GM12878 (cell line): ENCODE measurements at regions not wholly inside any gene's neighbourhood (a gene's known extent, or its start where the extent isn't known, plus 50 kb on each side); places are given as distances from the start of the nearest gene placed in this dataset.

Source experiments
- ATAC-seq: fragments of 200-7000 bp; cut with Tn5 transposase; 3 replicates; pipeline ENCODE4 v1.9.1; 2020; ENCODE audit warnings: mild to moderate bottlenecking, moderate library complexity
- BruUV-seq: library from RNA; stranded (reverse); fragments of 400-500 nt; replicated peaks from 2 replicates; lab custom pipeline; 2021; lab: Mats Ljungman, UMichigan
- CTCF ChIA-PET: fragments of 300-600 bp; sonication (Branson Sonifier 250); formaldehyde crosslinking; extraction: SDS; loops from one replicate; lab custom pipeline; 2021; ENCODE audit warnings: inconsistent platforms; lab: Yijun Ruan, JAX
- POLR2A ChIA-PET: fragments of 350-600 bp; formaldehyde crosslinking; extraction: SDS; loops from one replicate; lab custom pipeline; 2021; ENCODE audit warnings: inconsistent platforms; lab: Charles Lee
- RAD21 ChIA-PET: fragments of 300-600 bp; sonication (Branson Sonifier 250); formaldehyde crosslinking; loops from one replicate; lab custom pipeline; 2023; ENCODE audit warnings: antibody characterized with exemption; ENCODE audit not compliant: unreplicated experiment; lab: Charles Lee
- SMC1A ChIA-PET: fragments of 300-600 bp; sonication (Branson Sonifier 250); formaldehyde crosslinking; loops from one replicate; lab custom pipeline; 2023; ENCODE audit not compliant: unreplicated experiment, uncharacterized antibody; lab: Charles Lee
- DNase-seq: peaks from one replicate; pipeline ENCODE4 v3.0.0-alpha.2; 2011; ENCODE audit warnings: low read depth, low spot score
- FAIRE-seq: peaks from 3 replicates; lab custom pipeline; 2011; peaks lifted over from hg19 to GRCh38; lab: Jason Lieb, UNC
- H2AFZ ChIP-seq: 2 replicates; pipeline ENCODE4 v1.6.0; 2011; ENCODE audit warnings: low read depth, low read length, control low read depth; ENCODE audit not compliant: control insufficient read depth
- H3K27ac ChIP-seq: 2 replicates; pipeline ENCODE4 v1.5.1; 2011; ENCODE audit warnings: control low read depth; ENCODE audit not compliant: control insufficient read depth, insufficient read depth
- H3K27me3 ChIP-seq, 2 experiments: replicated peaks in 1 of 2; 2 replicates each; pipeline versions ENCODE4 v1.6.0 to v1.6.1; 2011; ENCODE audit warnings: low read length in 1 of 2; ENCODE audit not compliant: control insufficient read depth in 2 of 2, insufficient read depth in 2 of 2
- H3K36me3 ChIP-seq, 2 experiments: 2 replicates each; pipeline ENCODE4 v1.5.1; 2011; ENCODE audit warnings: low read length in 1 of 2; ENCODE audit not compliant: control insufficient read depth in 2 of 2, insufficient read depth in 2 of 2
- H3K4me1 ChIP-seq: 2 replicates; pipeline ENCODE4 v1.6.1; 2011; ENCODE audit warnings: mild to moderate bottlenecking, low read length, moderate library complexity, mixed read lengths; ENCODE audit not compliant: control insufficient read depth, insufficient read depth
- H3K4me2 ChIP-seq: 2 replicates; pipeline ENCODE4 v1.6.0; 2011; ENCODE audit warnings: control low read depth; ENCODE audit not compliant: control insufficient read depth, insufficient read depth
- H3K4me3 ChIP-seq: fragments of 200-600 bp; sonication (generic); 2 replicates; pipeline ENCODE4 v1.5.1; 2016
- H3K79me2 ChIP-seq: 2 replicates; pipeline ENCODE4 v1.6.0; 2011; ENCODE audit warnings: low read length; ENCODE audit not compliant: control insufficient read depth, insufficient read depth
- H3K9ac ChIP-seq: 2 replicates; pipeline ENCODE4 v1.8.0; 2011; ENCODE audit warnings: low read length, control low read depth, mixed read lengths; ENCODE audit not compliant: control insufficient read depth, insufficient read depth
- H3K9me3 ChIP-seq: replicated peaks from 3 replicates; pipeline ENCODE4 v1.5.1; 2011; ENCODE audit warnings: mild to moderate bottlenecking, low read length; ENCODE audit not compliant: control insufficient read depth, insufficient read depth
- H4K20me1 ChIP-seq: 2 replicates; pipeline ENCODE4 v1.6.0; 2011; ENCODE audit not compliant: control insufficient read depth, insufficient read depth
- EED ChIP-seq: sonication (generic); IDR thresholded peaks from 2 replicates; pipeline ENCODE4 v1.6.1; 2016; ENCODE audit warnings: antibody characterized with exemption, low read depth
- MEF2B ChIP-seq: fragments of 450-650 bp; IDR thresholded peaks from 2 replicates; pipeline ENCODE4 v1.6.1; 2018; ENCODE audit warnings: mild to moderate bottlenecking, moderate library complexity; ENCODE audit not compliant: partially characterized antibody, poor library complexity, severe bottlenecking
- MYB ChIP-seq: fragments of 150-350 bp; IDR thresholded peaks from 2 replicates; pipeline ENCODE4 v1.6.1; 2014; ENCODE audit warnings: mild to moderate bottlenecking, low read depth, low read length, borderline replicate concordance
- RAD21 ChIP-seq: IDR thresholded peaks from 2 replicates; pipeline ENCODE4 v1.6.1; 2011; ENCODE audit warnings: mild to moderate bottlenecking, low read depth, low read length, moderate library complexity; ENCODE audit not compliant: insufficient read depth
- TARDBP ChIP-seq: IDR thresholded peaks from 2 replicates; pipeline ENCODE4 v1.6.1; 2016; ENCODE audit warnings: borderline replicate concordance
- ZNF274 ChIP-seq: IDR thresholded peaks from one replicate; pipeline ENCODE4 v1.8.0; 2011; ENCODE audit not compliant: insufficient read length, insufficient read depth
- WGBS: methylation state at CpG from one replicate; pipeline ENCODE4 v1.1.6; 2016; ENCODE audit warnings: low lambda C conversion rate; ENCODE audit not compliant: insufficient replicate concordance, insufficient coverage; ENCODE audit errors: missing lambda C conversion rate; 5-methylcytosine and 5-hydroxymethylcytosine counted together
- in situ Hi-C: fragments of 300-500 bp; cut with MboI; formaldehyde crosslinking; loops from 9 replicates; pipeline ENCODE4 v1.14.3; 2018; ENCODE audit warnings: mixed read lengths
- intact Hi-C: fragments of 100-400 bp; cut with micrococcal nuclease; formaldehyde crosslinking; loops from one replicate; pipeline ENCODE4 v1.14.2; 2022; ENCODE audit not compliant: unreplicated experiment
- TF ChIP-seq, protein P1 (sequence below): fragments of 450-650 bp; IDR thresholded peaks from 2 replicates; pipeline ENCODE4 v1.6.1; 2018; ENCODE audit warnings: borderline replicate concordance, mild to moderate bottlenecking; ENCODE audit not compliant: partially characterized antibody
- TF ChIP-seq, protein P2 (sequence below): fragments of 450-650 bp; formaldehyde crosslinking; IDR thresholded peaks from 2 replicates; pipeline ENCODE4 v1.4.0; 2022; ENCODE audit warnings: mild to moderate bottlenecking, moderate library complexity
- TF ChIP-seq, protein P3 (sequence below): fragments of 450-650 bp; formaldehyde crosslinking; IDR thresholded peaks from 2 replicates; pipeline ENCODE4 v1.4.0; 2020; ENCODE audit warnings: mild to moderate bottlenecking, moderate library complexity

DNA sequence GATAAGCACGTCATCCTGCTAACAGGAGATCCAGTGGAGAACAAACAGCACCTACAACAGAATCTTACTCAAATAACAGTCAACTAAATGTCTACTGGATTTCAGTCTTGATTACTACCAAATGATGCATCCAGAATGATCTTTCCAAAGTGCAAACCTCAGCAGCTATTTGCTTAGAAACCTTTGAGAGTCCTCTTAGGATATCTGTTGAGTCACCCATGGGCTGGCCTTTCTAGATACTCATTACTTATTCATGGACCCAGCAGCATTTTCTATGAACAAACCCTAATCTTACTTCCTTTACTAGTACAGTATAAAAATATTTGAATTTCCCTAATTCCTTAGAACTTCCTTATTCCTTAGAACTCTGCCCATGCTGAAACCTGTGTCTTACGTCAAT, 118.5 kb upstream of the PABPC4L start:
- no peak for ATAC-seq
- Histone ChIP-seq H3K4me1 (no peaks in the 10 kb centered on the region), H3K9ac (no peak overlapping the region), H2AFZ (no peak overlapping the region), H3K36me3 (no peaks in the 10 kb centered on the region), H3K79me2 (no peaks in the 10 kb centered on the region), H4K20me1 (no peaks in the 10 kb centered on the region), H3K27me3 (no peaks in the 10 kb centered on the region), H3K4me3 (no peak overlapping the region), H3K9me3 (no peaks in the 10 kb centered on the region), H3K27ac (no peak overlapping the region), H3K4me2 (no peak overlapping the region)
- SMC1A ChIA-PET: no interaction called here
- FAIRE-seq: no peak
- POLR2A ChIA-PET: no interaction called here
- CTCF ChIA-PET: no interaction called here
- no TSS peak for BruUV-seq
- no peak for DNase-seq
- intact Hi-C loops: no loop called here
- TF ChIP-seq TARDBP (no peak), ZNF274 (no peak), MEF2B (no peak), MYB (no peak), EED (no peak), RAD21 (no peak)
- TF ChIP-seq, protein P1, sequence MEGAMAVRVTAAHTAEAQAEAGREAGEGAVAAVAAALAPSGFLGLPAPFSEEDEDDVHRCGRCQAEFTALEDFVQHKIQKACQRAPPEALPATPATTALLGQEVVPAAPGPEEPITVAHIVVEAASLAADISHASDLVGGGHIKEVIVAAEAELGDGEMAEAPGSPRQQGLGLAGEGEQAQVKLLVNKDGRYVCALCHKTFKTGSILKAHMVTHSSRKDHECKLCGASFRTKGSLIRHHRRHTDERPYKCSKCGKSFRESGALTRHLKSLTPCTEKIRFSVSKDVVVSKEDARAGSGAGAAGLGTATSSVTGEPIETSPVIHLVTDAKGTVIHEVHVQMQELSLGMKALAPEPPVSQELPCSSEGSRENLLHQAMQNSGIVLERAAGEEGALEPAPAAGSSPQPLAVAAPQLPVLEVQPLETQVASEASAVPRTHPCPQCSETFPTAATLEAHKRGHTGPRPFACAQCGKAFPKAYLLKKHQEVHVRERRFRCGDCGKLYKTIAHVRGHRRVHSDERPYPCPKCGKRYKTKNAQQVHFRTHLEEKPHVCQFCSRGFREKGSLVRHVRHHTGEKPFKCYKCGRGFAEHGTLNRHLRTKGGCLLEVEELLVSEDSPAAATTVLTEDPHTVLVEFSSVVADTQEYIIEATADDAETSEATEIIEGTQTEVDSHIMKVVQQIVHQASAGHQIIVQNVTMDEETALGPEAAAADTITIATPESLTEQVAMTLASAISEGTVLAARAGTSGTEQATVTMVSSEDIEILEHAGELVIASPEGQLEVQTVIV: no peak
- TF ChIP-seq, protein P2, sequence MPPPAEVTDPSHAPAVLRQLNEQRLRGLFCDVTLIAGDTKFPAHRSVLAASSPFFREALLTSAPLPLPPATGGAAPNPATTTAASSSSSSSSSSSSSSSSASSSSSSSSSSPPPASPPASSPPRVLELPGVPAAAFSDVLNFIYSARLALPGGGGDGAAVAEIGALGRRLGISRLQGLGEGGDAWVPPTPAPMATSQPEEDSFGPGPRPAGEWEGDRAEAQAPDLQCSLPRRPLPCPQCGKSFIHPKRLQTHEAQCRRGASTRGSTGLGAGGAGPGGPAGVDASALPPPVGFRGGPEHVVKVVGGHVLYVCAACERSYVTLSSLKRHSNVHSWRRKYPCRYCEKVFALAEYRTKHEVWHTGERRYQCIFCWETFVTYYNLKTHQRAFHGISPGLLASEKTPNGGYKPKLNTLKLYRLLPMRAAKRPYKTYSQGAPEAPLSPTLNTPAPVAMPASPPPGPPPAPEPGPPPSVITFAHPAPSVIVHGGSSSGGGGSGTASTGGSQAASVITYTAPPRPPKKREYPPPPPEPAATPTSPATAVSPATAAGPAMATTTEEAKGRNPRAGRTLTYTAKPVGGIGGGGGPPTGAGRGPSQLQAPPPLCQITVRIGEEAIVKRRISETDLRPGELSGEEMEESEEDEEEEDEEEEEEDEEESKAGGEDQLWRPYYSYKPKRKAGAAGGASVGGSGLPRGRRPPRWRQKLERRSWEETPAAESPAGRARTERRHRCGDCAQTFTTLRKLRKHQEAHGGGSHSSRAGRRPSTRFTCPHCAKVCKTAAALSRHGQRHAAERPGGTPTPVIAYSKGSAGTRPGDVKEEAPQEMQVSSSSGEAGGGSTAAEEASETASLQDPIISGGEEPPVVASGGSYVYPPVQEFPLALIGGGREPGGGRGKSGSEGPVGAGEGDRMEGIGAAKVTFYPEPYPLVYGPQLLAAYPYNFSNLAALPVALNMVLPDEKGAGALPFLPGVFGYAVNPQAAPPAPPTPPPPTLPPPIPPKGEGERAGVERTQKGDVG (CRISPR knock-in tag): no peak
- TF ChIP-seq, protein P3, sequence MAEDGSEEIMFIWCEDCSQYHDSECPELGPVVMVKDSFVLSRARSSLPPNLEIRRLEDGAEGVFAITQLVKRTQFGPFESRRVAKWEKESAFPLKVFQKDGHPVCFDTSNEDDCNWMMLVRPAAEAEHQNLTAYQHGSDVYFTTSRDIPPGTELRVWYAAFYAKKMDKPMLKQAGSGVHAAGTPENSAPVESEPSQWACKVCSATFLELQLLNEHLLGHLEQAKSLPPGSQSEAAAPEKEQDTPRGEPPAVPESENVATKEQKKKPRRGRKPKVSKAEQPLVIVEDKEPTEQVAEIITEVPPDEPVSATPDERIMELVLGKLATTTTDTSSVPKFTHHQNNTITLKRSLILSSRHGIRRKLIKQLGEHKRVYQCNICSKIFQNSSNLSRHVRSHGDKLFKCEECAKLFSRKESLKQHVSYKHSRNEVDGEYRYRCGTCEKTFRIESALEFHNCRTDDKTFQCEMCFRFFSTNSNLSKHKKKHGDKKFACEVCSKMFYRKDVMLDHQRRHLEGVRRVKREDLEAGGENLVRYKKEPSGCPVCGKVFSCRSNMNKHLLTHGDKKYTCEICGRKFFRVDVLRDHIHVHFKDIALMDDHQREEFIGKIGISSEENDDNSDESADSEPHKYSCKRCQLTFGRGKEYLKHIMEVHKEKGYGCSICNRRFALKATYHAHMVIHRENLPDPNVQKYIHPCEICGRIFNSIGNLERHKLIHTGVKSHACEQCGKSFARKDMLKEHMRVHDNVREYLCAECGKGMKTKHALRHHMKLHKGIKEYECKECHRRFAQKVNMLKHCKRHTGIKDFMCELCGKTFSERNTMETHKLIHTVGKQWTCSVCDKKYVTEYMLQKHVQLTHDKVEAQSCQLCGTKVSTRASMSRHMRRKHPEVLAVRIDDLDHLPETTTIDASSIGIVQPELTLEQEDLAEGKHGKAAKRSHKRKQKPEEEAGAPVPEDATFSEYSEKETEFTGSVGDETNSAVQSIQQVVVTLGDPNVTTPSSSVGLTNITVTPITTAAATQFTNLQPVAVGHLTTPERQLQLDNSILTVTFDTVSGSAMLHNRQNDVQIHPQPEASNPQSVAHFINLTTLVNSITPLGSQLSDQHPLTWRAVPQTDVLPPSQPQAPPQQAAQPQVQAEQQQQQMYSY (CRISPR knock-in tag): no peak
- in situ Hi-C loops: no loop called here
- WGBS: 0% methylated on average over 2 of the region's 2 CpGs
- RAD21 ChIA-PET: no interaction called here
